ENCODE measurements at regions not wholly inside any gene's neighbourhood (a gene's known extent, or its start where the extent isn't known, plus 50 kb on each side); places are given as distances from the start of the nearest gene placed in this dataset.
"Not testable (repeated sequence)": the region's sequence is repeated elsewhere in the genome, so short reads cannot be mapped to it uniquely, and the experiment has no call there.

- no peak overlapping the region for H3K27ac ChIP-seq (ENCODE audit: insufficient read depth, low read length, poor library complexity, severe bottlenecking)
- no peaks in the 10 kb centered on the region for H3K9me3 ChIP-seq (ENCODE audit: control insufficient read depth, low read length)
- no peak for DNase-seq
- H3K4me3 ChIP-seq (ENCODE audit: insufficient read depth, low read depth, low read length, poor library complexity, severe bottlenecking) = no peak overlapping the region
- no peaks in the 10 kb centered on the region for H3K4me1 ChIP-seq (ENCODE audit: control insufficient read depth, insufficient read depth, low read length, poor library complexity, severe bottlenecking)
- H3K27me3 ChIP-seq (replicated peaks; ENCODE audit: control insufficient read depth, insufficient read depth, low read length, poor library complexity, severe bottlenecking) = no peaks in the 10 kb centered on the region
- no peaks in the 10 kb centered on the region for H3K36me3 ChIP-seq (ENCODE audit: control insufficient read depth, insufficient read depth, low read length)
Observed at GRCh38 chr15:69916169-69916785, 181.4 kb downstream of the TLE3 start.

GRCh38 chr15:69917056-69917455 is 180.7 kb downstream of the TLE3 start:
- no peaks in the 10 kb centered on the region for H3K36me3 ChIP-seq (ENCODE audit: control insufficient read depth, insufficient read depth, low read length)
- no peak overlapping the region for H3K4me3 ChIP-seq (ENCODE audit: insufficient read depth, low read depth, low read length, poor library complexity, severe bottlenecking)
- H3K9me3 ChIP-seq (ENCODE audit: control insufficient read depth, low read length) = no peaks in the 10 kb centered on the region
- H3K4me1 ChIP-seq (ENCODE audit: control insufficient read depth, insufficient read depth, low read length, poor library complexity, severe bottlenecking) = no peaks in the 10 kb centered on the region
- DNase-seq = no peak
- H3K27me3 ChIP-seq (replicated peaks; ENCODE audit: control insufficient read depth, insufficient read depth, low read length, poor library complexity, severe bottlenecking) = no peaks in the 10 kb centered on the region
- no peak overlapping the region for H3K27ac ChIP-seq (ENCODE audit: insufficient read depth, low read length, poor library complexity, severe bottlenecking)

DNA sequence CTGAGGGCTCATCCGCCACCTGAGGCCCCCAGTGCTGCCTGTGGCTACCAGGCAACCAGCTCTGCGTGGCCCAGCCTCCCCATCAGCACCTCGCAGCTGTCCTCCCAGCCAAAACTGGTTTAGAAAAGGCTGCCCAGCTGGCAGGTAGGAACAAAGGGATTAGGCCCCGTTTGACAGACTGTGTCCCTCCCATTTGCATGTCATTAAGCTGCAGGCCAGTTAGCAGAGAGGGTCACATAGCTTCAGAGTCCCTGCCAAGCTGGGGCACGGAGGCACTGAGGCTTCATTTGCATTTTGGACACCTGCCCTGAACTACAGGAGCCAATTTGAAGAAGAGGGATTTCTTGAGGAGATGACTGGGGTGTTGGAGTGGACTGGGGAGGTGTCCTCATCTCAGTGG is 177.9 kb downstream of the TLE3 start:
- no peak for DNase-seq
- no peak overlapping the region for H3K27ac ChIP-seq (ENCODE audit: insufficient read depth, low read length, poor library complexity, severe bottlenecking)
- no peaks in the 10 kb centered on the region for H3K36me3 ChIP-seq (ENCODE audit: control insufficient read depth, insufficient read depth, low read length)
- H3K4me3 ChIP-seq (ENCODE audit: insufficient read depth, low read depth, low read length, poor library complexity, severe bottlenecking) = no peak overlapping the region
- H3K27me3 ChIP-seq (replicated peaks; ENCODE audit: control insufficient read depth, insufficient read depth, low read length, poor library complexity, severe bottlenecking) = no peaks in the 10 kb centered on the region
- H3K9me3 ChIP-seq (ENCODE audit: control insufficient read depth, low read length) = peaks cover under 1% of the 10 kb centered on the region
- no peaks in the 10 kb centered on the region for H3K4me1 ChIP-seq (ENCODE audit: control insufficient read depth, insufficient read depth, low read length, poor library complexity, severe bottlenecking)

DNA sequence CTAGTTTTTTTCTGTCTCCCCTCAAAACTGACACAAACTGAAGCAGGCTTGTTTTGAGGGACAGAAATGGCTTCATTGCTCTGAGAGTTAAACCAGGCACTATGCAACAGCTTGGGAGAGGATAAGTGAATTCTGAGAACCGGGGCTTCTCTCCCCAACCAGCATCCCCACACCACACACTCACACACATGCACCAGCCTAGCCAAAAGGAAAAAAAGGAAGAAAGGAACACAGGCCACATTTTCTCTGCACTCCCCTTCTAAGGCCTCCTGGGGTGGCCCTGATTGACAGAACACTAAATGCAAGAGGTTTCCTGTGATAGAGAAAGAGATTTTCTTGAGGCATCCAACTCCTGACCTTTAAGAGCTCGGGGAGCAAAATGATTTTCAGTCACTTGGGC is 177.5 kb downstream of the TLE3 start:
- Histone ChIP-seq H3K9me3 (ENCODE audit: control insufficient read depth, low read length) (peaks cover 4% of the 10 kb centered on the region), H3K27ac (ENCODE audit: insufficient read depth, low read length, poor library complexity, severe bottlenecking) (no peak overlapping the region), H3K27me3 (replicated peaks; ENCODE audit: control insufficient read depth, insufficient read depth, low read length, poor library complexity, severe bottlenecking) (no peaks in the 10 kb centered on the region), H3K36me3 (ENCODE audit: control insufficient read depth, insufficient read depth, low read length) (no peaks in the 10 kb centered on the region), H3K4me3 (ENCODE audit: insufficient read depth, low read depth, low read length, poor library complexity, severe bottlenecking) (no peak overlapping the region), H3K4me1 (ENCODE audit: control insufficient read depth, insufficient read depth, low read length, poor library complexity, severe bottlenecking) (no peaks in the 10 kb centered on the region)
- DNase-seq = no peak

- Histone ChIP-seq H3K4me3 (ENCODE audit: insufficient read depth, low read depth, low read length, poor library complexity, severe bottlenecking) (no peak overlapping the region), H3K9me3 (ENCODE audit: control insufficient read depth, low read length) (peaks cover 9% of the 10 kb centered on the region), H3K27ac (ENCODE audit: insufficient read depth, low read length, poor library complexity, severe bottlenecking) (no peak overlapping the region), H3K36me3 (ENCODE audit: control insufficient read depth, insufficient read depth, low read length) (no peaks in the 10 kb centered on the region), H3K4me1 (ENCODE audit: control insufficient read depth, insufficient read depth, low read length, poor library complexity, severe bottlenecking) (no peaks in the 10 kb centered on the region), H3K27me3 (replicated peaks; ENCODE audit: control insufficient read depth, insufficient read depth, low read length, poor library complexity, severe bottlenecking) (no peaks in the 10 kb centered on the region)
- DNase-seq = no peak
Observed at GRCh38 chr15:69921626-69922619, 175.8 kb downstream of the TLE3 start.

GRCh38 chr15:69924531-69924930 is 173.2 kb downstream of the TLE3 start:
- Histone ChIP-seq H3K36me3 (ENCODE audit: control insufficient read depth, insufficient read depth, low read length) (no peaks in the 10 kb centered on the region), H3K4me3 (ENCODE audit: insufficient read depth, low read depth, low read length, poor library complexity, severe bottlenecking) (no peak overlapping the region), H3K27ac (ENCODE audit: insufficient read depth, low read length, poor library complexity, severe bottlenecking) (no peak overlapping the region), H3K4me1 (ENCODE audit: control insufficient read depth, insufficient read depth, low read length, poor library complexity, severe bottlenecking) (no peaks in the 10 kb centered on the region), H3K27me3 (replicated peaks; ENCODE audit: control insufficient read depth, insufficient read depth, low read length, poor library complexity, severe bottlenecking) (no peaks in the 10 kb centered on the region), H3K9me3 (ENCODE audit: control insufficient read depth, low read length) (peaks cover 9% of the 10 kb centered on the region)
- no peak for DNase-seq

DNA sequence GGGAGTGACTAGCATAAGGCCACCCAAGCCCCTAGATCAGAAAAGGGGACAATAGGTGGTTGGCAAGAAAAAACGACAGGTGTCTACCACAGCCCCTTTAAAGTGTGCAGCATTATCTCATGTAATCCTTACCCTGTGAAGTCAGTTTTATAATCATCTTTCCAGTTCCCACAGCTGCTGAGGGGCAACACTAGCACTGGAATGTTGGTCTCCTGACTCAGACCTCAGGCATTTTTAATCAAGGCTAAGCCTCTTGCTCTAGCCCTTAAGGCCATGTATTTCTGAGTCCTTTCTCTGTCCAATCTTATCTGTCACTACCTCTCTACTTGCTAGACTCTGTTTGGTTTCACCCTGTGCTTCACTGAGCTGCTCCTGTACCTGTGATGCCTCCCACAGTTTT is 171.7 kb downstream of the TLE3 start:
- Histone ChIP-seq H3K27me3 (replicated peaks; ENCODE audit: control insufficient read depth, insufficient read depth, low read length, poor library complexity, severe bottlenecking) (no peaks in the 10 kb centered on the region), H3K4me1 (ENCODE audit: control insufficient read depth, insufficient read depth, low read length, poor library complexity, severe bottlenecking) (no peaks in the 10 kb centered on the region), H3K4me3 (ENCODE audit: insufficient read depth, low read depth, low read length, poor library complexity, severe bottlenecking) (no peak overlapping the region), H3K9me3 (ENCODE audit: control insufficient read depth, low read length) (peaks cover 9% of the 10 kb centered on the region), H3K36me3 (ENCODE audit: control insufficient read depth, insufficient read depth, low read length) (no peaks in the 10 kb centered on the region), H3K27ac (ENCODE audit: insufficient read depth, low read length, poor library complexity, severe bottlenecking) (no peak overlapping the region)
- DNase-seq = no peak

GRCh38 chr15:69926721-69927120 is 171.0 kb downstream of the TLE3 start:
- Histone ChIP-seq H3K36me3 (ENCODE audit: control insufficient read depth, insufficient read depth, low read length) (no peaks in the 10 kb centered on the region), H3K4me1 (ENCODE audit: control insufficient read depth, insufficient read depth, low read length, poor library complexity, severe bottlenecking) (no peaks in the 10 kb centered on the region), H3K27ac (ENCODE audit: insufficient read depth, low read length, poor library complexity, severe bottlenecking) (no peak overlapping the region), H3K4me3 (ENCODE audit: insufficient read depth, low read depth, low read length, poor library complexity, severe bottlenecking) (no peak overlapping the region), H3K27me3 (replicated peaks; ENCODE audit: control insufficient read depth, insufficient read depth, low read length, poor library complexity, severe bottlenecking) (no peaks in the 10 kb centered on the region), H3K9me3 (ENCODE audit: control insufficient read depth, low read length) (peaks cover 9% of the 10 kb centered on the region)
- DNase-seq = no peak

GRCh38 chr15:69928890-69929289 is 168.8 kb downstream of the TLE3 start:
- not testable (repeated sequence) for DNase-seq; H3K4me3 ChIP-seq (ENCODE audit: insufficient read depth, low read depth, low read length, poor library complexity, severe bottlenecking); H3K9me3 ChIP-seq (ENCODE audit: control insufficient read depth, low read length); H3K36me3 ChIP-seq (ENCODE audit: control insufficient read depth, insufficient read depth, low read length); H3K27me3 ChIP-seq (replicated peaks; ENCODE audit: control insufficient read depth, insufficient read depth, low read length, poor library complexity, severe bottlenecking); H3K4me1 ChIP-seq (ENCODE audit: control insufficient read depth, insufficient read depth, low read length, poor library complexity, severe bottlenecking); H3K27ac ChIP-seq (ENCODE audit: insufficient read depth, low read length, poor library complexity, severe bottlenecking)

GRCh38 chr15:69929905-69930630 is 167.6 kb downstream of the TLE3 start:
- H3K9me3 ChIP-seq (ENCODE audit: control insufficient read depth, low read length) = peaks cover 6% of the 10 kb centered on the region
- H3K4me1 ChIP-seq (ENCODE audit: control insufficient read depth, insufficient read depth, low read length, poor library complexity, severe bottlenecking) = no peaks in the 10 kb centered on the region
- H3K27me3 ChIP-seq (replicated peaks; ENCODE audit: control insufficient read depth, insufficient read depth, low read length, poor library complexity, severe bottlenecking) = no peaks in the 10 kb centered on the region
- no peak for DNase-seq
- H3K36me3 ChIP-seq (ENCODE audit: control insufficient read depth, insufficient read depth, low read length) = no peaks in the 10 kb centered on the region
- no peak overlapping the region for H3K4me3 ChIP-seq (ENCODE audit: insufficient read depth, low read depth, low read length, poor library complexity, severe bottlenecking)
- H3K27ac ChIP-seq (ENCODE audit: insufficient read depth, low read length, poor library complexity, severe bottlenecking) = no peak overlapping the region
